Breast epithelium (tissue), 3 donors: ENCODE measurements at regions not wholly inside any gene's neighbourhood (a gene's known extent, or its start where the extent isn't known, plus 50 kb on each side); places are given as distances from the start of the nearest gene placed in this dataset.

Experiments used
- CTCF ChIP-seq, 3 donors: fragments of 450-650 bp; IDR thresholded peaks; one replicate each; pipeline ENCODE4 v1.5.1; 2016 to 2017; ENCODE audit warnings: antibody characterized with exemption in 3 of 3, mild to moderate bottlenecking in 3 of 3, moderate library complexity in 3 of 3
- POLR2AphosphoS5 ChIP-seq, 3 donors: sonication (generic); formaldehyde crosslinking; IDR thresholded peaks; one replicate each; pipeline ENCODE4 v1.6.1; 2017; ENCODE audit warnings: antibody characterized with exemption in 3 of 3

- TF ChIP-seq CTCF (IDR thresholded peaks at IDR 0.05) (peak in 1 of 3 donors; percentile 33), POLR2AphosphoS5 (IDR thresholded peaks at IDR 0.05) (no peak)
Observed at GRCh38 chr14:85195872-85196477, 334.0 kb upstream of the FLRT2 start.
